NT2/D1 (cell line): ENCODE measurements at regions not wholly inside any gene's neighbourhood (a gene's known extent, or its start where the extent isn't known, plus 50 kb on each side); places are given as distances from the start of the nearest gene placed in this dataset.

Source experiments
- DNase-seq: peaks from one replicate; pipeline ENCODE4 v3.0.0-alpha.2; 2011; ENCODE audit warnings: low read depth, low spot score
- H3K27me3 ChIP-seq: 2 replicates; pipeline ENCODE4 v1.6.0; 2011; ENCODE audit warnings: mild to moderate bottlenecking; ENCODE audit not compliant: insufficient read length, insufficient read depth
- H3K36me3 ChIP-seq: 2 replicates; pipeline ENCODE4 v1.6.1; 2011; ENCODE audit warnings: mild to moderate bottlenecking, low read length, mixed read lengths; ENCODE audit not compliant: insufficient read depth, insufficient read length
- H3K4me1 ChIP-seq: 2 replicates; pipeline ENCODE4 v1.5.1; 2011; ENCODE audit not compliant: insufficient read depth, insufficient read length
- H3K4me3 ChIP-seq: 2 replicates; pipeline ENCODE4 v1.5.1; 2011; ENCODE audit warnings: low read depth; ENCODE audit not compliant: insufficient read length
- H3K9ac ChIP-seq: 2 replicates; pipeline ENCODE4 v1.6.0; 2011; ENCODE audit warnings: low read depth; ENCODE audit not compliant: insufficient read length
- H3K9me3 ChIP-seq: 2 replicates; pipeline ENCODE4 v1.5.1; 2011; ENCODE audit warnings: mild to moderate bottlenecking, low read length; ENCODE audit not compliant: insufficient read depth
- SUZ12 ChIP-seq: IDR thresholded peaks from 2 replicates; pipeline ENCODE4 v1.6.1; 2011; ENCODE audit not compliant: insufficient read length, insufficient read depth; ENCODE audit errors: extremely low read depth
- YY1 ChIP-seq: IDR thresholded peaks from 2 replicates; pipeline ENCODE4 v1.6.1; 2011; ENCODE audit not compliant: insufficient read length, insufficient read depth
- ZNF274 ChIP-seq: IDR thresholded peaks from 2 replicates; pipeline ENCODE4 v1.6.1; 2011; ENCODE audit warnings: mild to moderate bottlenecking, low read depth, low read length

GRCh38 chr5:52728686-52729085 lies 59.0 kb upstream of the ITGA1 start:
- H3K9ac ChIP-seq: no peak overlapping the region

GRCh38 chr5:52731274-52732027 lies 56.3 kb upstream of the ITGA1 start:
- no peaks in the 10 kb centered on the region for H3K4me1 ChIP-seq
- no peaks in the 10 kb centered on the region; the same call in 1 of the 2 replicates for H3K9me3 ChIP-seq
- no peaks in the 10 kb centered on the region for H3K36me3 ChIP-seq
- DNase-seq: no peak
- H3K27me3 ChIP-seq: no peaks in the 10 kb centered on the region
- TF ChIP-seq YY1: no peak
- TF ChIP-seq SUZ12: no peak
- no peak for TF ChIP-seq ZNF274
- H3K4me3 ChIP-seq: no peak overlapping the region
- H3K9ac ChIP-seq: no peak overlapping the region

More at GRCh38 chr5:52728686-52729085, 59.0 kb upstream of the ITGA1 start:
- no peaks in the 10 kb centered on the region; the same call in 1 of the 2 replicates for H3K9me3 ChIP-seq
- H3K27me3 ChIP-seq: no peaks in the 10 kb centered on the region
- H3K36me3 ChIP-seq: no peaks in the 10 kb centered on the region
- TF ChIP-seq YY1: no peak
- no peak for TF ChIP-seq ZNF274
- TF ChIP-seq SUZ12: no peak
- DNase-seq: no peak
- no peak overlapping the region for H3K4me3 ChIP-seq
- no peaks in the 10 kb centered on the region for H3K4me1 ChIP-seq

DNA sequence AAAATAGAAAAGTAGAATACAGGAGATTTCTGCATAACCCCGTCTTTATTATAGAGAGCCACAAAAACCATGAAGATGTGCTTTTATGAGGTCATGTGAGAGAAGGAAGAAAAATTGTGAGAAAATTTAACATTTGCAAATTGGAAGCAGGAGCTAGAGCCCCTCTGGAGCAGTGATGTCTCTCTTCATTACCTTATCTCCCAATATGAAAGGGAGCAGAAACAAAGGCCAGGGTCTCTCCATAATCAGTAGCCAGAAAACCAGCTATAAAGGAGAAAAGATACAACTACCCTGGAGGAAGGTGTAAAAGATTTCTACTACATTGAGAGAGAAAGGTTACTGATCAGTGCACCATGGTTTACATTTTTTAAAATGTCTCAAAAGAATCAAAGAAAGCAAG lies 53.2 kb upstream of the ITGA1 start:
- H3K9ac ChIP-seq: no peak overlapping the region
- no peaks in the 10 kb centered on the region for H3K4me1 ChIP-seq
- H3K9me3 ChIP-seq: no peaks in the 10 kb centered on the region; the same call in 1 of the 2 replicates
- no peaks in the 10 kb centered on the region for H3K36me3 ChIP-seq
- no peak for DNase-seq
- no peaks in the 10 kb centered on the region for H3K27me3 ChIP-seq
- no peak overlapping the region for H3K4me3 ChIP-seq
- no peak for TF ChIP-seq ZNF274

- H3K4me3 ChIP-seq: no peak overlapping the region
- DNase-seq: no peak
- TF ChIP-seq SUZ12 (no peak), ZNF274 (no peak), YY1 (no peak)
- H3K4me1 ChIP-seq: no peaks in the 10 kb centered on the region
- no peaks in the 10 kb centered on the region for H3K36me3 ChIP-seq
- no peaks in the 10 kb centered on the region for H3K27me3 ChIP-seq
- H3K9ac ChIP-seq: no peak overlapping the region
- H3K9me3 ChIP-seq: no peaks in the 10 kb centered on the region; the same call in 1 of the 2 replicates
These were observed 52.6 kb upstream of the ITGA1 start for GRCh38 chr5:52735139-52735538.
